GM12865 (cell line): ENCODE measurements at regions not wholly inside any gene's neighbourhood (a gene's known extent, or its start where the extent isn't known, plus 50 kb on each side); places are given as distances from the start of the nearest gene placed in this dataset.
"Not testable (repeated sequence)": the region's sequence is repeated elsewhere in the genome, so short reads cannot be mapped to it uniquely, and the experiment has no call there.

Experiments used
- DNase-seq: peaks from one replicate; pipeline ENCODE4 v3.0.0; 2010; ENCODE audit warnings: low read depth
- H3K4me3 ChIP-seq: 2 replicates; pipeline ENCODE4 v1.5.1; 2011; ENCODE audit warnings: mild to moderate bottlenecking, low read depth, low read length, control low read depth
- TF ChIP-seq, protein P1 (sequence below): IDR thresholded peaks from 2 replicates; pipeline ENCODE4 v1.5.1; 2011; ENCODE audit warnings: low read length, control low read depth, low read depth, inconsistent platforms; ENCODE audit not compliant: insufficient read depth; ENCODE audit errors: missing control alignments

- not testable (repeated sequence) for H3K4me3 ChIP-seq
- peak; percentile 20 for DNase-seq
- TF ChIP-seq, protein P1, sequence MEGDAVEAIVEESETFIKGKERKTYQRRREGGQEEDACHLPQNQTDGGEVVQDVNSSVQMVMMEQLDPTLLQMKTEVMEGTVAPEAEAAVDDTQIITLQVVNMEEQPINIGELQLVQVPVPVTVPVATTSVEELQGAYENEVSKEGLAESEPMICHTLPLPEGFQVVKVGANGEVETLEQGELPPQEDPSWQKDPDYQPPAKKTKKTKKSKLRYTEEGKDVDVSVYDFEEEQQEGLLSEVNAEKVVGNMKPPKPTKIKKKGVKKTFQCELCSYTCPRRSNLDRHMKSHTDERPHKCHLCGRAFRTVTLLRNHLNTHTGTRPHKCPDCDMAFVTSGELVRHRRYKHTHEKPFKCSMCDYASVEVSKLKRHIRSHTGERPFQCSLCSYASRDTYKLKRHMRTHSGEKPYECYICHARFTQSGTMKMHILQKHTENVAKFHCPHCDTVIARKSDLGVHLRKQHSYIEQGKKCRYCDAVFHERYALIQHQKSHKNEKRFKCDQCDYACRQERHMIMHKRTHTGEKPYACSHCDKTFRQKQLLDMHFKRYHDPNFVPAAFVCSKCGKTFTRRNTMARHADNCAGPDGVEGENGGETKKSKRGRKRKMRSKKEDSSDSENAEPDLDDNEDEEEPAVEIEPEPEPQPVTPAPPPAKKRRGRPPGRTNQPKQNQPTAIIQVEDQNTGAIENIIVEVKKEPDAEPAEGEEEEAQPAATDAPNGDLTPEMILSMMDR = peak; percentile 5
Observed at GRCh38 chr2:89957236-89957635, 1265.8 kb downstream of the RPIA start.

GRCh38 chr2:89959729-89960378 lies 1268.4 kb downstream of the RPIA start:
- not testable (repeated sequence) for DNase-seq, H3K4me3 ChIP-seq

- DNase-seq = not testable (repeated sequence)
Observed at GRCh38 chr2:89960570-89960969, 1269.1 kb downstream of the RPIA start.

GRCh38 chr2:89968567-89968966 lies 1277.1 kb downstream of the RPIA start:
- DNase-seq, H3K4me3 ChIP-seq: not testable (repeated sequence)

More at GRCh38 chr2:89960570-89960969, 1269.1 kb downstream of the RPIA start:
- H3K4me3 ChIP-seq = not testable (repeated sequence)

DNA sequence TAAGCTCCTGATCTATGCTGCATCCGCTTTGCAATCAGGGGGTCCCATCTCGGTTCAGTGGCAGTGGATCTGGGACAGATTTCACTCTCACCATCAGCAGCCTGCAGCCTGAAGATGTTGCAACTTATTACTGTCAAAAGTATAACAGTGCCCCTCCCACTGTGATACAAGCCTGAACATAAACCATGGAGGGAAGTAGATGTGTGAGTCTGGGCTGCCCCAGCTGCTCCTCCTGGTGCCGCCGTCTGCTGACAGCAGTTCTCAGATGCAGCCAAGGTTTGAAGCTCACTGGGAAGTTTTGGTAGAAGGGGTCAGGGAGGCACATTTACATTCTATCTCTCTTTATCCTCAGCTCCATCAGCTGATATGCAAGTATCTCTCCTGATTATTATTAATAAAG lies 1277.7 kb downstream of the RPIA start:
- H3K4me3 ChIP-seq, DNase-seq: not testable (repeated sequence)

GRCh38 chr2:89973849-89974248 lies 1282.4 kb downstream of the RPIA start:
- not testable (repeated sequence) for H3K4me3 ChIP-seq, DNase-seq

DNA sequence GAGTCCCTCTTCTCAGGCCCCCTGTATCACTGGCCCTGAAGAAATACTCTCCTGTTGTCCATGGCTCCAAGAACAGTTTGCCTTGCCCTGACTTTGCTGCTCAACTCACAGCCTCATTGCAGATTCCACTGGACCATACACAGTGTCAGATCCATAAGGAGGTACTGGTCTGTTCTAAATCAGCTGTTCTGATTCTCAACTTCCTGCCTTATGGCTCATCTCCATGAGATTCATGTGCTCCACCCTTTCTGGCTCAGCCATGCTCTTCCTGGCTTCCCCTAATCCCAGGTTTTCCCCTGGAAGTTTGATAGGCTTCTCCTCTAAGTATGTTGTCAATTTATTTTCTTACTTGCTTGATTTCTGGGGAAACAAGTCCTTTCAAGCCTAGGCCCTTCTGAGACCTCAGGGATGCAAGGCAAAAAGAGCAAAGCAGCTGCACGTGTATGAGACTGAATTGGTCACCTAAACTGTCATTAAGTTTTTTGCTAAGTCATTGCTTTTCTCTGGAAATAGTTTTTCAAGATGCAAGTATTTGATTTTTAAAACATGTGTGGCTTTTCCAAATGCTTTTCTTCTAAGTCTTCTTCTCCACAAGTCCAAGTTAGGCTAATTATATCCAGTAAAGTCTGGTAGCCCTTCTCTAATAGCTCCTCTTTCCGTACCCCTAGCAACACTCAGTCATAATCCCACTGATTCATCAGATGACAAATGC lies 1288.5 kb downstream of the RPIA start:
- DNase-seq, H3K4me3 ChIP-seq: not testable (repeated sequence)

DNA sequence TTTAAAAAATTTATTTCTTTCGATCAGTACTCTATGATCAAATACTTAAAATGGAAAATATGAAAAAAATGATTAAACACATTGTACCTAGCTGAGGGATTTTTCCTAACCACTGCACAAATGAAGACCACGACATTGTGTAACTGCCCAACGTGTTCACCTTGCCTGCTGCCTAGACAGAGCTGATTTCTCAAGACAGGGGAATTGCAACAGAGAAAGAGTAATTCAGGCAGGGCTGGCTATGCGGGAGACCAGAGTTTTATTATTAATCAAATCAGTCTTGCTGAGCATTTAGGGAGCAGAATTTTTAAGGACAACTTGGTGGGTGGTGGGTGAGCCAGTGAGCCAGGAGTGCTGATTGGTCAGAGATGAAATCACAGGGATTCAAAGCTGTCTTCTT lies 1290.8 kb downstream of the RPIA start:
- H3K4me3 ChIP-seq, DNase-seq: not testable (repeated sequence)

- not testable (repeated sequence) for H3K4me3 ChIP-seq, DNase-seq
Observed at GRCh38 chr2:89985650-89986049, 1294.2 kb downstream of the RPIA start.

- not testable (repeated sequence) for H3K4me3 ChIP-seq, DNase-seq
Observed at GRCh38 chr2:89986532-89986931, 1295.1 kb downstream of the RPIA start.

- H3K4me3 ChIP-seq, DNase-seq: not testable (repeated sequence)
Observed at GRCh38 chr2:89996779-89997178, 1305.3 kb downstream of the RPIA start.

- not testable (repeated sequence) for H3K4me3 ChIP-seq, DNase-seq
Observed at GRCh38 chr2:90004553-90004952, 1313.1 kb downstream of the RPIA start.

DNA sequence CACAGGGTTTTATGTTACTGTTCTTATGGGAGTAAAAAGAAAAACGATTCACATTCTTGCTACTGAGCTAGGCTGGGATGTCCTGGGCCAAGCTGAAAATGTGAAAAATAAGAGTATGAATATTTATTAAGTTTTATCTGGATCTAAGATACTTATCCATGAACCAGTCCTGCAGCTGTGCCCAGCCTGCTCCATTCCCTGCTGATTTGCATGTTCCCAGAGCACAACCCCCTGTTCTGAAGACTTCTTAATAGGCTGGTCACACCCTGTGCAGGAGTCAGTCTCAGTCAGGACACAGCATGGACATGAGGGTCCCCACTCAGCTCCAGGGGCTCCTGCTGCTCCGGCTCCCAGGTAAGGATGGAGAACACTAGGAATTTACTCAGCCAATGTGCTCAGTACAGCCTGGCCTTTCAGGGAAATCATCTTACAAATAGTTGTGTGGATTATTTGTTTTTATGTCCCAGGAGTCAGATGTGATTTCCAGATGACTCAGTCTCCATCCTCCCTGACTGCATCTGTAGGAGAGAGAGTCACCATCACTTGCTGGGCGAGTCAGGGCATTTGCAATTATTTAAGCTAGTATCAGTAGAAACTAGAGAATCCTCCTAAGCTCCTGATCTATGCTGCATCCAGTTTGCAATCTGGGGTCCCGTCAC lies 1319.1 kb downstream of the RPIA start:
- not testable (repeated sequence) for DNase-seq, H3K4me3 ChIP-seq

- H3K4me3 ChIP-seq, DNase-seq: not testable (repeated sequence)
Observed at GRCh38 chr2:90011101-90011443, 1319.6 kb downstream of the RPIA start.

GRCh38 chr2:90019908-90020307 lies 1328.4 kb downstream of the RPIA start:
- not testable (repeated sequence) for H3K4me3 ChIP-seq, DNase-seq

DNA sequence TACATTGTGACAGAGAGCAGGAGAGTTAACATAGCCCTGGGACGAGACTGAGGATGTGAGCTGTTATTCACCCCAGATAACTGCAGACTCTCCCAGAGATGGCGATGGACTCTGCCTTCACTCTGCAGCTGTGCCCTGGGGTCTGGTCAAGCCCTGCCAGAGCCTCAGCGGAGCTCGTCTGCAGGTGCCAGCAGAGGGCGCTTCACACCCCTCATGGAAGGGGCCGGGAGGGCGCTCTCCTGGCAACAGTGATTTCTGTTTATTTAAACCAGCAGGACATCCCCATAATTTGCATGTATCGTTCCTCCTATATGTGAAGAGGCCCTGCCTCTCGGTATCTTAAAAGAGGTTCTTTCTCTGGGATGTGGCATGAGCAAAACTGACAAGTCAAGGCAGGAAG lies 1329.8 kb downstream of the RPIA start:
- not testable (repeated sequence) for DNase-seq, H3K4me3 ChIP-seq

DNA sequence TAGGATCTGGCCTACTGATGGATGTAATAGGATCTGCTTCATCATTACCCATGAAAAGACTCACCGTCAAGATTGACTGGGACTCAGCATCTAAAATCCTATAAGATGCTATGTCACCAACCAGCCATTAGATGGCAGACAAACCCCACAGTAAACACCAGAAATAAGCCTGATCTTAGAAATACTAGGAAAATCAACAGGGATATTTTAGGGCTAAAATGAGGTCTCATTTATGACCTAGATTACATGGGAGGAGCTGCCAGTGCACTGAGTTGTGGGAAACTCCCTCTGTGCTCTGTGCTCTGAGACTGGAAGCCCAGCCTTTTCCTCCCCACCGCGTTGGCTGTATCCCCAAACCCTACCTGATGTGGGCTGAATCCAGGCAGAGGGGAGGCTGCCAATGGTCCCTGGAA lies 1335.8 kb downstream of the RPIA start:
- DNase-seq, H3K4me3 ChIP-seq: not testable (repeated sequence)

DNA sequence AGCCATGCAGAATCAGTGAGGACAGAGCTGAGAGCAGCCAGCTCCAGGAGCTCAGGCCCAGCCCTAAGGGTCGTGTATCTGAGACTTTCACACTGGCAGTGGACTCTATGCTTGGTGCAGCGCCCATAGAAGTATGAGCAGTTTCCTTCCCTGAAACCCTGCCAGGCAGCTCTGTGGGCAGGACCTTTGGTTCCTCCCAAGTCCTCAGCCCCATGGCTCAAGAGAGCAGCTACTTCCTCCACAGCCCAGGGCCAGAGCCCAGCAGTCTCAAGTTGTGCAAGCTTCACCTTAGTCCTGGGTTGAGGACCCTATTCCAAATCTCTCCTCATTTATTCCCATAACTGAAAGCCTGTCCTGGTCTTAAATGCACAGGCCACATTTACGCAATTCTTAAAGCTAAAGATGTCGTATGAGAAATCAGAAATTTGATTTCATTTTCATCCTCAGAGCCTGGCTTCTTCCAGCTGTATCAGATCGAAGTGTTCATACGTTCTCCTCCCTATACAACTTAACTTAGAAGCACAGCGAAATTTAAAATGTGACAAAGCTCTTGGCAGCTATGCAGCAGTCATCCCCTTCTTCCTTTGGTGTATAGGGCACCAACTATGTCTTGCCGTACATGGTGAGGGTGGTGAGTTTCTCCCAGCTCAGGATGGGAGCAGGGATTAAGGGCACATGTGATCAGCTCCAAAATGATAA lies 1337.1 kb downstream of the RPIA start:
- not testable (repeated sequence) for DNase-seq, H3K4me3 ChIP-seq
